GM23248 (cell line): ENCODE measurements at regions not wholly inside any gene's neighbourhood (a gene's known extent, or its start where the extent isn't known, plus 50 kb on each side); places are given as distances from the start of the nearest gene placed in this dataset.

Source experiments
- EZH2 ChIP-seq: fragments of 200-600 bp; sonication (generic); IDR thresholded peaks from 2 replicates; pipeline ENCODE4 v1.6.1; 2018; ENCODE audit warnings: antibody characterized with exemption, mild to moderate bottlenecking; ENCODE audit not compliant: insufficient read depth, poor library complexity, severe bottlenecking
- EZH2phosphoT487 ChIP-seq: fragments of 200-600 bp; sonication (generic); IDR thresholded peaks from 2 replicates; pipeline ENCODE4 v1.6.1; 2018; ENCODE audit warnings: antibody characterized with exemption, moderate library complexity, mild to moderate bottlenecking, low read depth; ENCODE audit not compliant: insufficient read depth

GRCh38 chr13:60645676-60646075, 248.7 kb downstream of the TDRD3 start:
- TF ChIP-seq EZH2phosphoT487: no peak
- no peak for TF ChIP-seq EZH2
